Suppressor macrophage (primary cell): ENCODE measurements at regions not wholly inside any gene's neighbourhood (a gene's known extent, or its start where the extent isn't known, plus 50 kb on each side); places are given as distances from the start of the nearest gene placed in this dataset.

Experiments used
- DNase-seq, 4 experiments: peaks; one replicate each; pipeline ENCODE4 v3.0.0-alpha.2; 2020 to 2022

DNA sequence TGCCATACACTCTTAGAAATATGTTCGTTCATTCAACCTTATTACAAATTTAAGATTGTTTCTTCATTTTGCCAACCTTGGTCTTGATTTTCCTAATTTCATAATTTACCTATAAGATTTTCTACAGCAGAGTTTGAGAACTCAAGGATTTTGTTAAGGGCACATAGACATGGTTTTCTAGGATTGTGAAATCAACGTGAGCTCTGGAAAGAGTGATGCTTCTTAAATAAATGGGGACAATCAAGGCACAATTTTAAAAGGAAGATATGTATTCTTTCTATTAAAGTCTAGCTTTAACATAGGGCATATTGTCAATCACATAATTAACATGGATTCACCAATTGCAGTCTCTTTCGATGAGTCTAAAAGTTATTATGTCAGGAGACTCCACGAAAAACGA lies 174.2 kb upstream of the PHF14 start:
- no peak for DNase-seq

- DNase-seq = no peak
Observed at GRCh38 chr7:10802011-10802410, 171.7 kb upstream of the PHF14 start.

DNA sequence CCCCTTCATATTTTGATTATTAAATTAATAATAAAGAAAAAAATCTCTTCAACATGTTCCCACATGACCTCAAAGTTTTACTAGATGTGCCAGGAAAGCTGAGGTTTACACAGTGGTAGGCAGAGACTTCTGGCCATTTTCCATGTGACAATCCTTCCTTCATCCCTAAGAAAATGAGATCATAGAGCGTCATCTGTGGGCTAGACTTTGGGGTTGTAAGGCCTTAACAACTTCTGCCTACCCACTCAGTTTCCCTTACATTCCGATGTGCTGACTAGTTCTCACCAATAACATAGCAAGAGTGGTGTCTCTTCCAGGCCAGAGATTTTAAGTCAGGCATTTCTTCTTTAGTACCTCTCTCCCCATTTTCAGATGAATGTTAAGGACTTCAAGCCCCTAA lies 171.1 kb upstream of the PHF14 start:
- DNase-seq = no peak

- no peak for DNase-seq
Observed at GRCh38 chr7:10803720-10804119, 170.0 kb upstream of the PHF14 start.

GRCh38 chr7:10804770-10805169 lies 168.9 kb upstream of the PHF14 start:
- DNase-seq = no peak

- DNase-seq = no peak
Observed at GRCh38 chr7:10815546-10815945, 158.1 kb upstream of the PHF14 start.

- DNase-seq = no peak
Observed at GRCh38 chr7:10821156-10821555, 152.5 kb upstream of the PHF14 start.

- DNase-seq = no peak
Observed at GRCh38 chr7:10824154-10824553, 149.5 kb upstream of the PHF14 start.

DNA sequence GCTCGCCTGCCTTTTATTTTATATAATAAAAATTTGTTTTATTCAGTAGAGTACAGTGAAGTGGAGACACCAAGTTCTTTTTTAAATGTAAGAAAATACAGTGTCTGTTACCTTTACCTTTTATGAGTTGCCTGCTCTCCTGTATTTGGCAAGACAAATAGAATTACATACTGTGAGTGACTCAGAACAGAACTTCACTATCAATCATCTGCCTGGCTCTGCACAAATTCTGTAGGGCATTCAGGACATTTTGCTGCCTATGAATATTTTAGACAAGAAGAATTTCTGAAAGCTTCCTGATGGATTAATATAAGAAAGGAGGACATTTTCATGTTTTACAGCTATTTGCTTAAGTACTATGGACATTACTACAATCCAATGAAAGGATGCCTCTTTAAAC lies 135.4 kb upstream of the PHF14 start:
- no peak for DNase-seq

DNA sequence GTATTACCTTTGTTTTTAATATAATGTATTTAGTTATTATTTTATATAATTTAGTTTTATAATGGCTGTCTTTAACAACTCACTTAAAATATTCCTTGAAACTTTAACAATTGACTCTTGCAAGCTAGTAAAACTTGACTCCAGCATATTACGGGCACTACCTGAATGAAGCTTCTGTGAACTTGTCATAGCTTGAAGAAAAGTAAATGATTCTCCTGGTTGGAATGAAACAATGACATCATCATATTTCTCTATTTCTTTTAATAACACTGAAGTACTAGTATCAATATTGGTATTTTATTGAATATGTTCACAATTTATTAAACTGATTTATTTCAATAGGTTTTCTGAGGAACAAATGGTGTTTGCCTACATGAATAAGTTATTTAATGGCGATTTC lies 128.4 kb upstream of the PHF14 start:
- no peak for DNase-seq

DNA sequence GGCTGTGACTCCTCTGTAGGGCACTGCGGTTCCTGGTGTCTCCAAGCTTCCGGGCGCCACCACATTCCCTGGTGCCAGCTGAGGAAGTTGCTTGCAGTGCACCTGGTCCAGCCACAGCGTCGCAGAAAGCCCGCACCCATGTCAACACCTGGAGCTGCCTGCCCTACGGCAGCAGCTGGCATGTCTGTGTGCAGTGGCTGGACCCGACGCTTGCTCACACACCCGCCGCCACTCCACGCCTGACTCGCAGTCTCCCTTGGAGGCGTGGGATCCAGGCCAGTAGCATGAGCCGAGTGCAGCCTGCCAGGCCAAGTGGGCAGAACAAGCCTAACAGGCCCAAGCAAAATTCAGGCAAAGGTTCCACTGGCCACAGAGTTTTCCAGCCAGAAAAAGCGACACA lies 118.1 kb upstream of the PHF14 start:
- DNase-seq = no peak

DNA sequence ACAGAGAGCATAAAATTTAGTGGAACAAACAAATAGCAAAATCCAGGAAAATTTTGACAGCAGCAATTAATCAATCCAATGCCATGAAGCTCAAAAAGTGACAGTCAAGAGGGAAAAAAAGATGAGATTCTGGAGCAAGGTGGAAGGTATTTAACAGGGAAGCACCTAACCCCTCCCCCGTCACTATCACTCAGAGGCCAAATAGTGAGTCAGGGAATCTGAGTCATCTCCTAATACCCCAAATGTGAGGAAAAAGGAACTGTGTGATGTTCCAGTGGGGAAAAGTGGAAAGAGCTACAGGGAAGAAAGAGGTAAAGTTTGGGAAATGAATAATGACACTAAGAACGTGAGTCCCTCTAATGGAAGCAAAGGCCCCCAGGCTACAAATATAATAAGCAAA lies 113.2 kb upstream of the PHF14 start:
- DNase-seq = no peak

DNA sequence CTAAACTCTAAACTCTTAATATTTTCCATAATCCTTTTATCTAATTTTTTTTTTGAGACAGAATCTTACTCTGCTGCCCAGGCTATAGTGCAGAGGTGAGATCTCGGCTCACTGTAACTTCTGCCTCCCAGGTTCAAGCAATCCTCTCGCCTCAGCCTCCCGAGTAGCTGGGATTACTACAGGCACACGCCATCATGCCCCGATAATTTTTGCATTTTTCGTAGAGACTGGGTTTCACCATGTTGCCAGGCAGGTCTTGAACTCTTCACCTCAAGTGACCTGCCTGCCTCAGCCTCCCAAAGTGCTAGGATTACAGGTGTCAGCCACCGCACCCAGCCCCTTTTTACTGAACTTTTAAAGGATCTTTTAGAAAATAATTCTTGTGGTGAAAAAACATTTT lies 110.2 kb upstream of the PHF14 start:
- no peak for DNase-seq

- DNase-seq = no peak
Observed at GRCh38 chr7:10874666-10875065, 99.0 kb upstream of the PHF14 start.

- no peak for DNase-seq
Observed at GRCh38 chr7:10875080-10875479, 98.6 kb upstream of the PHF14 start.

GRCh38 chr7:10888861-10889260 lies 84.8 kb upstream of the PHF14 start:
- peak in 3 of 4 experiments; percentile 32 to 38 (median 35) for DNase-seq

- peak; percentile 38 to 63 (median 60) for DNase-seq
Observed at GRCh38 chr7:10889266-10889898, 84.3 kb upstream of the PHF14 start.

DNA sequence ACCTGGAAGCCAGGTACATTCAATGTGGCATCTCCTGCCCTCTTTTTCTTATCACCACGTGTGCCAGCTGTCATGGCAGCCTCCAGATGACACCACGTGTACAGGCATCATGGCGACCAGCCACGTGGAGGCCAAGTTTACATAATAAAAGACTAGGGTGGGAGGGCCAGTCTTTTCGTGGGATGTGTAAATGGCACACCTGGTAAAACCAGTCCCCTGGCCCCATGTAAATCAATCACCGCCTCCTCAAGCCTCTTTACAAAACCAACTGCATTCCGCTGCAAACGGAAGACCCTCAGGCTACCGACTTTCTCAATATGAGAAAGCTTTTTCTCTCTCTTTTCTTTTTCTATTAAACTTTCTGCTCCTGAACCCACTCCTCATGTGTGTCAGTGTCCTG lies 65.1 kb upstream of the PHF14 start:
- no peak for DNase-seq

GRCh38 chr7:10910447-10910846 lies 63.2 kb upstream of the PHF14 start:
- no peak for DNase-seq

- no peak for DNase-seq
Observed at GRCh38 chr7:10912077-10912476, 61.6 kb upstream of the PHF14 start.

DNA sequence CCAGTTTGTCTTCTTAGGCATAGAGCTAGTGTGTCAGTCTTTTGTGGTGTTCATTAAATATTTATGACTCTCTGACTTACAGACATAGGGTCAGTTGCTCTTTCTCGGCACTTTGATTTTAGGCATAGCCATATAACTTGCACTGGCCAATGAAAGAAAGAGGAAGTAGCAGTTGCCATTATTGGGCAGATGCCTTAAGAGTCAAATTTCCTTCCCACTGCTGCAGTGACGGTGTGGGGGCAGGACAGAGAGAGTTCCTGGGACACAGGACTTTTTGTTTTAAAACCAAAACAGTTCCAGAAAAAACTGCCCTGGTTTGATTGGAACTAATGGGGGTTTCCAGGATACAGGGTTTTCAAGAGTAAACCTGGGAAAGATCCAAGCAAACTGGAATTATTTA lies 60.2 kb upstream of the PHF14 start:
- DNase-seq = peak in 3 of 4 experiments; percentile 11 to 25 (median 20)

DNA sequence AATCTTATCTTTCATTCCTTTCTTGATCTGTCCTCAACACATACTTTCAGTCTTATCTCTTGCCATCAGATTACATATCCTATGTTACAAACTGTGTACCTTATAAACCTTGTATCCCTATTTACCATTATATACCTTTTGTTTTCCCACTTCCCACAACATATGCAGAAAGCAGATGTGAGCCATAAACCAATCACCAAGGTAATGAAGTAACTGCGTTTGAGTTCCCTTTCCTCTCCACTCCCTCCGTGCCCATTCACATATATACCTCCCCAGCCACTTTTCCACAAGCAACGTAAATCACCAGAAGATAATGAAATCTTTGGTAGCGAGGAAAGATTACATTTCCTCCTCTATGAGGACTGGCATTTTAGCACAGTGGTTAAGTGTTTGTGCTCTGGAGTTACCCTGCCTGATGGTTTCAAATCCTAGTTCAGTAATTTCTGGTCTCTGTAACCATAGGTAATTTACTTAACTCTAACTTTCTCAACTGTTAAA lies 55.5 kb upstream of the PHF14 start:
- no peak for DNase-seq

GRCh38 chr7:10919923-10920322 lies 53.7 kb upstream of the PHF14 start:
- DNase-seq = no peak
